Endodermal cell (in vitro differentiated cells): ENCODE measurements at regions not wholly inside any gene's neighbourhood (a gene's known extent, or its start where the extent isn't known, plus 50 kb on each side); places are given as distances from the start of the nearest gene placed in this dataset.

Source experiments
- DNase-seq: peaks from one replicate; pipeline ENCODE4 v3.0.0-alpha.2; 2017
- H3K27ac ChIP-seq: 2 replicates; pipeline ENCODE4 v1.5.1; 2013; ENCODE audit warnings: mild to moderate bottlenecking, low read depth, low read length, moderate library complexity
- H3K27me3 ChIP-seq: 2 replicates; pipeline ENCODE4 v1.6.1; 2013; ENCODE audit warnings: mild to moderate bottlenecking, low read length, moderate library complexity; ENCODE audit not compliant: insufficient read depth, control insufficient read depth, poor library complexity, severe bottlenecking
- H3K36me3 ChIP-seq: 2 replicates; pipeline ENCODE4 v1.7.0; 2013; ENCODE audit warnings: mild to moderate bottlenecking, low read length, moderate library complexity; ENCODE audit not compliant: control insufficient read depth, insufficient read depth
- H3K4me1 ChIP-seq: one replicate; pipeline ENCODE4 v1.7.0; 2013; ENCODE audit warnings: low read length; ENCODE audit not compliant: control insufficient read depth, insufficient read depth
- H3K4me3 ChIP-seq: 2 replicates; pipeline ENCODE4 v1.5.1; 2013; ENCODE audit warnings: mild to moderate bottlenecking, low read length, moderate library complexity
- H3K9ac ChIP-seq: 2 replicates; pipeline ENCODE4 v1.6.1; 2013; ENCODE audit warnings: mild to moderate bottlenecking, low read length, moderate library complexity; ENCODE audit not compliant: poor library complexity, severe bottlenecking; ENCODE audit errors: extremely low read depth
- H3K9me3 ChIP-seq: 2 replicates; pipeline ENCODE4 v1.6.1; 2013; ENCODE audit warnings: mild to moderate bottlenecking, low read length, moderate library complexity; ENCODE audit not compliant: control insufficient read depth
- H3K27ac Mint-ChIP-seq: 2 replicates; pipeline ENCODE4 v1.8.0; 2020; ENCODE audit warnings: mixed read lengths
- H3K27me3 Mint-ChIP-seq: 2 replicates; pipeline ENCODE4 v1.8.0; 2021; ENCODE audit warnings: mild to moderate bottlenecking, mixed read lengths; ENCODE audit not compliant: insufficient read depth
- H3K36me3 Mint-ChIP-seq: 2 replicates; pipeline ENCODE4 v1.8.0; 2020; ENCODE audit warnings: low read depth, mixed read lengths
- H3K4me1 Mint-ChIP-seq: 2 replicates; pipeline ENCODE4 v1.8.0; 2020; ENCODE audit warnings: mixed read lengths
- H3K4me3 Mint-ChIP-seq: 2 replicates; pipeline ENCODE4 v1.8.0; 2020; ENCODE audit warnings: mild to moderate bottlenecking, moderate library complexity, mixed read lengths
- H3K9me3 Mint-ChIP-seq: 2 replicates; pipeline ENCODE4 v1.8.0; 2020; ENCODE audit warnings: mild to moderate bottlenecking, mixed read lengths
- CTCF ChIP-seq: fragments of 200-600 bp; sonication (generic); conservative IDR thresholded peaks from 2 replicates; pipeline ENCODE4 v1.5.0; 2021; ENCODE audit warnings: antibody characterized with exemption, mild to moderate bottlenecking
- WGBS, 2 experiments: methylation state at CpG; one replicate each; pipeline versions ENCODE4 v1.1.5 to v1.1.7; 2013; ENCODE audit warnings: missing lambda C conversion rate in 2 of 2, mixed read lengths in 1 of 2; ENCODE audit not compliant: insufficient coverage in 1 of 2, insufficient read length in 1 of 2; 5-methylcytosine and 5-hydroxymethylcytosine counted together

GRCh38 chr13:57823704-57824103 lies 192.2 kb downstream of the PCDH17 start:
- Histone ChIP-seq H3K9me3 (no peaks in the 10 kb centered on the region), H3K27ac (no peak overlapping the region), H3K4me1 (no peaks in the 10 kb centered on the region), H3K27me3 (no peaks in the 10 kb centered on the region), H3K4me3 (no peak overlapping the region), H3K36me3 (no peaks in the 10 kb centered on the region), H3K9ac (no peak overlapping the region)
- H3K27ac Mint-ChIP-seq, result no peak overlapping the region
- TF ChIP-seq CTCF, result no peak
- H3K4me1 Mint-ChIP-seq, result no peaks in the 10 kb centered on the region
- H3K9me3 Mint-ChIP-seq, result no peaks in the 10 kb centered on the region
- H3K27me3 Mint-ChIP-seq, result no peaks in the 10 kb centered on the region
- 89 to 100% methylated on average over 2 of the region's 2 CpGs for WGBS, 2 experiments
- DNase-seq, result no peak
- no peak overlapping the region for H3K4me3 Mint-ChIP-seq
- no peaks in the 10 kb centered on the region for H3K36me3 Mint-ChIP-seq

- H3K4me3 ChIP-seq, result no peak overlapping the region
- Mint-ChIP-seq H3K9me3 (no peaks in the 10 kb centered on the region), H3K4me3 (no peak overlapping the region)
Measured at GRCh38 chr13:57824121-57824520, 192.6 kb downstream of the PCDH17 start.

DNA sequence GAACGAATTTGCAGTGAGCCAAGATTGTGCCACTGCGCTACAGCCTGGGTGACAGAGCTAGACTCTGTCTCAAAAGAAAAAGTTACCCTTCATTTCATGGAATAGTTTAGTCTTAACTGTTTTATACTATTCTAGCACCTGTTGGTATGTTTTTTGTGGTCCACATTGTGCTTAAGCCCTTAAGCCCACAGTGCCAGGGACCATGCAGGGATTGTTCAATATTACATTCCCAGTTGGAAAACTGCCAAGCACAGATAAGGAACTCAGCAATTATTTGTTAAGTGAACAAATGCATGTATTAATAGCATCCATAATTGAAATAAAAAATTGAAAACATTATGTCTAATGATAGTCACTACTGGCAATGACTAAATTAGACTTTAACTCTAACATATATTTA lies 193.5 kb downstream of the PCDH17 start:
- Mint-ChIP-seq H3K36me3 (no peaks in the 10 kb centered on the region), H3K4me3 (no peak overlapping the region), H3K4me1 (no peaks in the 10 kb centered on the region), H3K27ac (no peak overlapping the region), H3K27me3 (no peaks in the 10 kb centered on the region), H3K9me3 (no peaks in the 10 kb centered on the region)
- H3K27ac ChIP-seq, result no peak overlapping the region
- no peaks in the 10 kb centered on the region for H3K36me3 ChIP-seq
- H3K27me3 ChIP-seq, result no peaks in the 10 kb centered on the region
- DNase-seq, result no peak
- no peaks in the 10 kb centered on the region for H3K4me1 ChIP-seq
- H3K9ac ChIP-seq, result no peak overlapping the region
- WGBS, 2 experiments, result 86 to 89% methylated on average over 1 to 2 of the region's 2 CpGs
- TF ChIP-seq CTCF, result no peak
- no peak overlapping the region for H3K4me3 ChIP-seq
- no peaks in the 10 kb centered on the region for H3K9me3 ChIP-seq

More at GRCh38 chr13:57824121-57824520, 192.6 kb downstream of the PCDH17 start:
- Histone ChIP-seq H3K9me3 (no peaks in the 10 kb centered on the region), H3K36me3 (no peaks in the 10 kb centered on the region), H3K27ac (no peak overlapping the region), H3K9ac (no peak overlapping the region), H3K27me3 (no peaks in the 10 kb centered on the region), H3K4me1 (no peaks in the 10 kb centered on the region)
- DNase-seq, result no peak
- TF ChIP-seq CTCF, result no peak
- Mint-ChIP-seq H3K36me3 (no peaks in the 10 kb centered on the region), H3K27ac (no peak overlapping the region), H3K27me3 (no peaks in the 10 kb centered on the region), H3K4me1 (no peaks in the 10 kb centered on the region)
- 90 to 94% methylated on average over 4 of the region's 4 CpGs for WGBS, 2 experiments
